Progenitor cell of endocrine pancreas (in vitro differentiated cells): ENCODE measurements at regions not wholly inside any gene's neighbourhood (a gene's known extent, or its start where the extent isn't known, plus 50 kb on each side); places are given as distances from the start of the nearest gene placed in this dataset.

Experiments used
- DNase-seq: peaks from one replicate; pipeline ENCODE4 v3.0.0; 2021; ENCODE audit warnings: low spot score; ENCODE audit not compliant: unreplicated experiment
- H3K27ac Mint-ChIP-seq: 2 replicates; pipeline ENCODE4 v1.8.0; 2021; ENCODE audit warnings: mild to moderate bottlenecking, moderate library complexity, mixed read lengths
- H3K27me3 Mint-ChIP-seq: 2 replicates; pipeline ENCODE4 v1.8.0; 2021; ENCODE audit warnings: mixed read lengths
- H3K36me3 Mint-ChIP-seq: 2 replicates; pipeline ENCODE4 v1.8.0; 2022; ENCODE audit warnings: mixed read lengths; ENCODE audit not compliant: insufficient read depth
- H3K4me1 Mint-ChIP-seq: 2 replicates; pipeline ENCODE4 v1.8.0; 2021; ENCODE audit warnings: low read depth, mixed read lengths
- H3K4me3 Mint-ChIP-seq: 2 replicates; pipeline ENCODE4 v1.8.0; 2021; ENCODE audit warnings: low read depth, mild to moderate bottlenecking, moderate library complexity, mixed read lengths
- H3K9me3 Mint-ChIP-seq: 2 replicates; pipeline ENCODE4 v1.8.0; 2021; ENCODE audit warnings: low read depth, mixed read lengths
- CTCF ChIP-seq: fragments of 200-600 bp; sonication (generic); IDR thresholded peaks from one replicate; pipeline ENCODE4 v1.5.0; 2021; ENCODE audit warnings: antibody characterized with exemption, mild to moderate bottlenecking; ENCODE audit not compliant: unreplicated experiment

GRCh38 chr19:27676877-27677276 lies 1536.1 kb downstream of the UQCRFS1 start:
- DNase-seq = no peak
- H3K9me3 Mint-ChIP-seq = peaks cover 66% of the 10 kb centered on the region

GRCh38 chr19:27676334-27676733 lies 1536.6 kb downstream of the UQCRFS1 start:
- Mint-ChIP-seq H3K4me3 (no peak overlapping the region), H3K27ac (no peak overlapping the region), H3K27me3 (no peaks in the 10 kb centered on the region), H3K9me3 (peaks cover 72% of the 10 kb centered on the region), H3K4me1 (no peaks in the 10 kb centered on the region), H3K36me3 (no peaks in the 10 kb centered on the region)
- no peak for TF ChIP-seq CTCF
- DNase-seq = no peak

More at GRCh38 chr19:27676877-27677276, 1536.1 kb downstream of the UQCRFS1 start:
- no peak for TF ChIP-seq CTCF
- Mint-ChIP-seq H3K4me1 (no peaks in the 10 kb centered on the region), H3K27me3 (no peaks in the 10 kb centered on the region), H3K36me3 (no peaks in the 10 kb centered on the region), H3K27ac (no peak overlapping the region), H3K4me3 (no peak overlapping the region)

GRCh38 chr19:27675771-27676170 lies 1537.2 kb downstream of the UQCRFS1 start:
- Mint-ChIP-seq H3K9me3 (peaks cover 77% of the 10 kb centered on the region), H3K27me3 (no peaks in the 10 kb centered on the region), H3K36me3 (no peaks in the 10 kb centered on the region), H3K27ac (no peak overlapping the region), H3K4me1 (no peaks in the 10 kb centered on the region), H3K4me3 (no peak overlapping the region)
- TF ChIP-seq CTCF = no peak
- no peak for DNase-seq

GRCh38 chr19:27674701-27675100 lies 1538.2 kb downstream of the UQCRFS1 start:
- no peaks in the 10 kb centered on the region for H3K4me1 Mint-ChIP-seq
- no peak for TF ChIP-seq CTCF
- H3K36me3 Mint-ChIP-seq = no peaks in the 10 kb centered on the region
- no peaks in the 10 kb centered on the region for H3K27me3 Mint-ChIP-seq
- H3K9me3 Mint-ChIP-seq = peaks cover 78% of the 10 kb centered on the region
- no peak for DNase-seq
- no peak overlapping the region for H3K27ac Mint-ChIP-seq
- no peak overlapping the region for H3K4me3 Mint-ChIP-seq

- Mint-ChIP-seq H3K27ac (no peak overlapping the region), H3K27me3 (no peaks in the 10 kb centered on the region), H3K36me3 (no peaks in the 10 kb centered on the region), H3K4me1 (no peaks in the 10 kb centered on the region), H3K9me3 (peaks cover 78% of the 10 kb centered on the region), H3K4me3 (no peak overlapping the region)
- no peak for TF ChIP-seq CTCF
- DNase-seq = no peak
Measured at GRCh38 chr19:27673986-27674385, 1539.0 kb downstream of the UQCRFS1 start.
